ENCODE measurements at regions not wholly inside any gene's neighbourhood (a gene's known extent, or its start where the extent isn't known, plus 50 kb on each side); places are given as distances from the start of the nearest gene placed in this dataset.
"Not testable (repeated sequence)": the region's sequence is repeated elsewhere in the genome, so short reads cannot be mapped to it uniquely, and the experiment has no call there.

- DNase-seq (ENCODE audit: low spot score) = no peak
These were observed 1259.0 kb upstream of the GOT2 start for GRCh38 chr16:59993101-59993500.

GRCh38 chr16:59991171-59991570 lies 1257.1 kb upstream of the GOT2 start:
- no peak for DNase-seq (ENCODE audit: low spot score)

GRCh38 chr16:59988591-59988990 lies 1254.5 kb upstream of the GOT2 start:
- DNase-seq (ENCODE audit: low spot score) = no peak

- no peak for DNase-seq (ENCODE audit: low spot score)
These were observed 1241.8 kb upstream of the GOT2 start for GRCh38 chr16:59975953-59976352.

GRCh38 chr16:59973966-59974365 lies 1239.8 kb upstream of the GOT2 start:
- no peak for DNase-seq (ENCODE audit: low spot score)

GRCh38 chr16:59971264-59971663 lies 1237.1 kb upstream of the GOT2 start:
- no peak for DNase-seq (ENCODE audit: low spot score)

GRCh38 chr16:59964232-59964924 lies 1230.3 kb upstream of the GOT2 start:
- no peak for DNase-seq (ENCODE audit: low spot score)

- DNase-seq (ENCODE audit: low spot score) = no peak
These were observed 1225.2 kb upstream of the GOT2 start for GRCh38 chr16:59959311-59959710.

- DNase-seq (ENCODE audit: low spot score) = no peak
These were observed 1216.3 kb upstream of the GOT2 start for GRCh38 chr16:59950431-59950830.

- not testable (repeated sequence) for DNase-seq (ENCODE audit: low spot score)
These were observed 1209.9 kb upstream of the GOT2 start for GRCh38 chr16:59944041-59944440.

- DNase-seq (ENCODE audit: low spot score) = no peak
These were observed 1207.5 kb upstream of the GOT2 start for GRCh38 chr16:59941594-59941993.

- no peak for DNase-seq (ENCODE audit: low spot score)
These were observed 1185.9 kb upstream of the GOT2 start for GRCh38 chr16:59920054-59920453.

GRCh38 chr16:59913666-59914065 lies 1179.5 kb upstream of the GOT2 start:
- DNase-seq (ENCODE audit: low spot score) = no peak

- no peak for DNase-seq (ENCODE audit: low spot score)
These were observed 1175.1 kb upstream of the GOT2 start for GRCh38 chr16:59909262-59909661.

- DNase-seq (ENCODE audit: low spot score) = no peak
These were observed 1173.5 kb upstream of the GOT2 start for GRCh38 chr16:59907611-59908010.

- DNase-seq (ENCODE audit: low spot score) = no peak
These were observed 1171.5 kb upstream of the GOT2 start for GRCh38 chr16:59905606-59906005.

GRCh38 chr16:59905131-59905530 lies 1171.0 kb upstream of the GOT2 start:
- DNase-seq (ENCODE audit: low spot score) = no peak

GRCh38 chr16:59899940-59900339 lies 1165.8 kb upstream of the GOT2 start:
- no peak for DNase-seq (ENCODE audit: low spot score)

GRCh38 chr16:59892376-59892775 lies 1158.3 kb upstream of the GOT2 start:
- no peak for DNase-seq (ENCODE audit: low spot score)

GRCh38 chr16:59887856-59888255 lies 1153.7 kb upstream of the GOT2 start:
- DNase-seq (ENCODE audit: low spot score) = no peak

- no peak for DNase-seq (ENCODE audit: low spot score)
These were observed 1151.9 kb upstream of the GOT2 start for GRCh38 chr16:59886021-59886420.

GRCh38 chr16:59881376-59881775 lies 1147.3 kb upstream of the GOT2 start:
- DNase-seq (ENCODE audit: low spot score) = no peak

GRCh38 chr16:59880611-59881010 lies 1146.5 kb upstream of the GOT2 start:
- no peak for DNase-seq (ENCODE audit: low spot score)

GRCh38 chr16:59878999-59879398 lies 1144.9 kb upstream of the GOT2 start:
- no peak for DNase-seq (ENCODE audit: low spot score)

GRCh38 chr16:59878479-59878878 lies 1144.4 kb upstream of the GOT2 start:
- DNase-seq (ENCODE audit: low spot score) = no peak
